GM18907 (cell line): ENCODE measurements at regions not wholly inside any gene's neighbourhood (a gene's known extent, or its start where the extent isn't known, plus 50 kb on each side); places are given as distances from the start of the nearest gene placed in this dataset.

Source experiments
- ATAC-seq: cut with Tn5 transposase; IDR thresholded peaks from one replicate; pipeline ENCODE4 v1.9.1; 2021; ENCODE audit warnings: mild to moderate bottlenecking, moderate library complexity; ENCODE audit not compliant: unreplicated experiment

DNA sequence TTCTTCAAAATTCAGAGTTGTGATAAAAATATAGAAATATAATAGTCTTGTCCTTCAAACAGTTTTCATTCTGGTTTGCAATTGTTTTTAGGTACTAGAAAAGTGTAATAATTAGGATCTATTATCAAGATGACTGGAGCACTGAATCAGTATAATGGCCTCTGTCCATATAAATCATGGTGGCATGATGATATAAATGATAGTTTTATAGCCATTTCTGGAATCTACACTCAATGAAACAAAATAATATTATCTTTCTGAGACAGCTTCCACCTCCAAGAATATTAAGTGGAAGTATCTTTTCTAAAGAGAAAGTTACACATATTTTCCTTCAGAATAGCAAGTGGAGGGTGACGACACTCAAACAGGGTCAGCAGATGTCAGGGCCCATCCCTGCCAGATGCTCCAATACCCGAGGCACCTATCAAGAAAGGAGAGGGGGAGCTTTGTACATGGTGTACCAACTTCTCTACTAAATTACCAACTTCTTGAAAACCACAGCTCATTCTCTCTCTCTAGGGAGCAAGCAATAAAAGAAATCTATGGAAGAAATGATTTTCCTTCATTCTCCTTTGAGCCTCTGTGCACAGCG, 882.7 kb upstream of the CHAC2 start:
- no peak for ATAC-seq

DNA sequence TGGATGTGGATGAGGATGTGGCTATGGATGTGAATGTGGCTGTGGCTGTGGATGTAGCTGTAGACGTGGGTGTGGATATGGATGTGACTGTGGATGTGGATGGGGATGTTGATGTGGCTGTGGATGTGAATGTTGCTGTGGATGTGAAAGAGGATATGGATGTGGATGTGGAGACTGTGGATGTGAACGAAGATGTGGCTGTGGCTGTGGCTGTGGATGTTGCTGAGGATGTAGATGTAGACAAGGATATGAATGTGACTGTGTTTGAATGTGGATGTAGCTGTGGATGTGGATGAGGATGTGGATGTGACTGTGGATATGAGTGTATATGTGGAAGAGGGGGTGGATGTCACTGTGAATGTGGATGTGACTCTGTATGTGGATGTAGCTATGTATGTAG, 884.6 kb upstream of the CHAC2 start:
- ATAC-seq = no peak

DNA sequence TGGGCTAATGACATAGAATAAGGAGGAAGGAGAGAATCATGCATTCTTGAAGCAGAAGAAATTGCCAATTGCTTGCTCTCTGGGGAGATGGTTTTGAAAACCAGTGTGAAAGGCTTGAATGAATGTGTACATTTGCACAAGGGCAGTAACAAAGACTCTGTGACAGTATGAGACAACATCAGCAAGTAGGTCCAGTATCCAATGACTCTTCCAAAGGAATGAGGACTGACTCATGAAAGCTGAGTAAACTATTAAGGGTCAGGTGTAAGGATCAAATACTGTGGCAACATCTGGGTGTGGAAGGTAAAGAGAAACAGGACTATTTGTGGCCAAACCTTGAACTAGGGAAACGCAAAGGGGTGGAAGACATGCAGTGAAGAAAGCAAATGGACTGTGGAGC, 886.0 kb upstream of the CHAC2 start:
- no peak for ATAC-seq

DNA sequence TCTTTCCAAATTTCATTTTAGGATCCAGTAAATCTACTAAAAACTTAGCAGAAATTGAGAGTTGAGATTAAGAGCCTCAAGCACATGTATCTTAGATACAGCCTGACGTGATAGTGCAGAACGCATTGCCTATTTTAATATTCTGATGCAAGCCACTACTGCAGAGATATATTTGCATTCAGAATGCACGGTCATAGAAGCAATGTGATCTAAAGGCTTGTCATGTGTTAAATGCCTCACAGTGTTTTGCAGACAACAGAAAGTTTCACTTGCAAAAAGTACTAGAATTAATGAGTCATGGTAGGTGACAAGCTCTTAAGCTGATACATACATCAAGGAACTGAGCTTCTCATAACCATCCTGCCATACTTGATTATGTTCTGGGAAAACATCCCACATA, 886.7 kb upstream of the CHAC2 start:
- ATAC-seq = no peak

DNA sequence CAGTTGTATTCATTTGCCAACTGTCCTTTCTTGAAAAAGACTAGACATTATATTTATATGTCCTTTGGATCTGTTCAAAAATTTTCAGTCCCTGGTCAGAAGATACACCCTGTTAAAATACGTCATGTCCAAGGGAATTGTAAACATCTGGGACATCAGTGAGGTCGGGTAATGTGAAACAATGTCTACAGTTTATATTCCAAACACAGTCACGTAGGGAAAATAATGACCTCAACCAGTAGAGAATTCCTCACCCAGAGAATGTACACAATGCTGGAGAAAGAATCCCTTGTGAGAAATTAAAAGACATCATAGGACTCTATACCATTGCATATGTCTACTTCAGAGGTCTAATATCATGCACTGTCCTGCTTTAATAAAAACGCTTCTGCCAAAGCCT, 888.0 kb upstream of the CHAC2 start:
- ATAC-seq = no peak

DNA sequence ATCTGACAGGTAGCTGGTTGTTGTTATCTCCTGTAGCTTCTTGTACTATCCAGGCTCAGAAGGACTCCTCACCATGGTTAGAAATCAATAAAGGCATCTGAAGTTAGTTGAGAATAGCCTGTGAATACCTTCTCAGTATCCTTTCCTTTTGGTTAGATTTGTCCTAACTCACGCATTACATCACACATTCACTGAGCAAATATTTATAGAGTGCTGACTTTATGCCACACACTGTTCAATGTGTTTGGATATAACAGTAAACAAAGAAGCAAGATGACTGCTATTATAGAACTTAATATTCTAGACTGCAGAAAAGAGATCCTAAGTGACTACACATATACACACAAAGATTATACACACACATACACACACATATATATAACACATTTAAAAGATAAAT, 889.9 kb upstream of the CHAC2 start:
- ATAC-seq = no peak

DNA sequence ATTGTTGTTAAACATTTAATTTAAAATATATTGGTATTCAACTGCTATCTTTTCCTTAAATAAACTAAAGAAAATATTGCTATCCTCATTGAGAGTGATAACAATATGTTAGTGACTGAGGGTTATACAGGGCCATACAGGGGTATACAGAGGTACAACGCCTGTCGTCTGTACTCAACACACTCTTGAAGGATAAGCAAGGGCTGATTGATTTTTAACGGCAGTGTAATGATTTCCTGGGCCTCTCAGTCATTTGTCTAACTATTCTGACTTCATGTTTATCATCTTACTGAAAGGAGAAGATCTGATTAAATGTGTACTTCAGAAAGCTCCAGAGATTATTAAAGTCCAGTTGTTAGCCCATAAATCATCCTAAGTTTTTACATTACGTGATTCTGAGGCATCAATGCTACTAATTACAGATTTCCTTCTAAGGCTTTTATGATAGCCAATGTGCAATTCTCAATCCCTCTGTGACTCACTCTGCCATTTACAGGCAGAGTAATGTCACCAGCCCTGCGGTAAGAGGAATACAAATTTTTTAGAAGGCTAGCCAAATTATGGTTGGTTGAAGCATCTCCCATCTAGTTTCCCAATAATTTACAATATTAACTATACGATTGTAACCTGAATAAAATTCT, 893.0 kb upstream of the CHAC2 start:
- no peak for ATAC-seq

DNA sequence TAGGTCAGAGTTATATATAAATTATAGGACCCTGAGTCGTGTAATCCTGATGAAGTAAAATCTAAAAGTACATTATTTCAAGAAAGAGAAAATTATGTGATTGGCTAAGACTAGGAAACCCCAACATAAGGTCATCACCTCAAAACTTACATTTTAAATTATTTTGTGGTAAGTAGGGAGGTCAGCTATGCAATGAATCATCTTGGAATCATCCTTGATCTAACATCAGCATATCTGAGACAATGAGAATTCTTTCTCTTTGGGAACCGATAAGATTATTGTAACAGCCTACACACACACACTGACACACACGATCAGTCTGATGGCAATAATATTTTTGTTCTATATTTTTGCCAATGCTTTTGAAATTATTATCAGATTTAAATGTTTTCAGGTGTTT, 904.8 kb upstream of the CHAC2 start:
- no peak for ATAC-seq

DNA sequence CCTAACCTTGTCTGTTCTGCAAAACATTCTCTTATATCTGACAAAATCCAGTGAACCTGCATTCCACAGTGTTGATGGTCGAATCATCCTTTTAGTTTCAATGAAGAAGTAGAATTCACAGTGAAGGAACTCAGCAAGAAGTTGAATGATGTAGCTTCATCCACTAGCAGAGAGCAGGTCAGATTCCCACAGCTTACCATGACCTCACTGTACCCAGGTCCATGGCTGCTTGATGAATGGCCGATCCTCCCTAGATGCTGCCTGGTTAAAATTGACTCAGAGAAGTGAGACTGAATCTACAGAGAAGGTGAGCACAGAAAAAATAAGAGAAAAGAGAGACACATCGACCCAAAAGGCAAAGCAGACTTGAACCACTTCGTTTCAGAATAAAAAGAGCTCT, 906.0 kb upstream of the CHAC2 start:
- no peak for ATAC-seq

DNA sequence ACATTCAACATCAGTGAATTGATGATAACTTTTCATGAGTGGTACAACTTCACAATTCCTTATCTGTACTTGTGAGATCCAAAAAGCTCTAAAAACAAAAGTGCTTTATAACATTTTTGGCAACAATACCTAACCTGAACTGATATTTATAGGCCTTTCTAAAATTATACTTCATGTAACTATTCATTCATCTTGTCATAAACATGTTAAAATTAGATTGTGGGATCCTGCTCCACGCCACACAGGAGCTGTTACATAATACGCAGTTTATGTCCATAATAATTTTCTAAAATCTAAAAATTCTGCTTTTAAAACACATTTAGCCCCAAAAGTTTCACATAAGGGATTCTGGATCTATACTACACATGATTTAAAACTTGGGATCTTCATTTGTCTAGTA, 908.5 kb upstream of the CHAC2 start:
- no peak for ATAC-seq

DNA sequence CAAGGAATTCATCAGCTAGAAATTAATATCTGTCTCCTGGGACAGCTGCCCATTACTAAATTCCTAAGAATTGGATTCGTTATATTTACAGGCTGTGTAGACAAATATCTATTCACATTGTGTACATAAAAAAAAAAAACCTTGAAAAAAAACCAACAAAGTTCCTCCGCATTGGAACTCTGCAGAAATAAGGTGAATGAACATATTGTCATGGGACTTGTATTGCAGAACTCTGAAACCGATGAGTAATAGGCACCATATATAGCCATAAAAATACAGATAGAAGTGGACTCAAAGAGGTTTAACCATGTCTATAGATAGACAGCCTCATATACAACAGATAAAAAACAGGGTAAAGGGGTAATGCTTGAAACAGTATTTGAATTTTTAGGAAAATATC, 909.9 kb upstream of the CHAC2 start:
- no peak for ATAC-seq

DNA sequence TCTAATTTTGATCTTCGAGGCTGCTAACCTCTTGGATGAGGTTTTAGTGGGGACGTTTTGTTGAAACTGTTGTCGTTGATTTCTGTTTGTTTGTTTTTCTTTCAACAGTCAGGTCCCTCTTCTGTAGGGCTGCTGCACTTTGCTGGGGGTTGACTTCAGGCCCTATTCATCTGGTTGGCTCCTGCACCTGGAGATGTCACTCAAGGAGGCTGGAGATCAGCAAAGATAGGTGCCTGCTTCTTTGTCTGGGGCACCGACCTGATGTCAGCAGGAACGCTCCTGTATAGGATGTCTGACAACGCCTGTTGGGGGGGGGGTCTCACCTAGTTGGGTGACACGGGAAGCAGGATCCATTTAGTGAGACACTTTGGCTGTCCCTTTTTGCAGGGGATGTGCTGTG, 915.6 kb upstream of the CHAC2 start:
- no peak for ATAC-seq

DNA sequence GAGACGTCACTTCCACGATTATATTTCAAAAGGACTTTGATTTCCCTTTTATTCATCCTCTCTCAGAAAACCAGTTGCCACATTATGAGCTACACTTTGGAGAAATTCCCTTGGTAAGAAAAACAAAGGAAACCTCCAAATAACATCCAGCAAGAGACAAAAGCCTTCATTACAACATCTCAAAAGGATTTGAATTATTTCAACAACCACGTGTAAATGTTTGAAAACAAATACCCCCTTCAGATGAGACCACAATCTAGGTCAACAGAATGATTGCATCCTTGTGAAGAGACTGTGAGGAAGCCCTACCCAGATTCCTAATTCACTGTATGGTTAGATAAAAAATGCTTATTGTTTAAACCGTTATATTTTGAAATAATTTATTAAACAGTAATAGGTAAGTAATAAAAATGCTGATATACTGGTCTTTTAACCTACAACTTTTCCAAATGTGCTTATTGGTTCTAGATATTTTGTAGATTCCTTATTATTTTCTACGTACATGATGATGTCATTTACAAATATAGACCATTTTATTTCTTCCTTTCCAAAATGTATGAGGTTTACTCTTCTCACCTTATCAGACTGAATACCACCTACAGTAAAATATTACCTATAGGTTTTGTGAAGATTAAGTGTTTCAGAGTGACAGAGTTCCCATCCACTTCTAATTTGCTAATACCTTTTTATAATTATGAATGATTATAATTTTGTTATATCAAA, 922.7 kb upstream of the CHAC2 start:
- ATAC-seq = no peak

DNA sequence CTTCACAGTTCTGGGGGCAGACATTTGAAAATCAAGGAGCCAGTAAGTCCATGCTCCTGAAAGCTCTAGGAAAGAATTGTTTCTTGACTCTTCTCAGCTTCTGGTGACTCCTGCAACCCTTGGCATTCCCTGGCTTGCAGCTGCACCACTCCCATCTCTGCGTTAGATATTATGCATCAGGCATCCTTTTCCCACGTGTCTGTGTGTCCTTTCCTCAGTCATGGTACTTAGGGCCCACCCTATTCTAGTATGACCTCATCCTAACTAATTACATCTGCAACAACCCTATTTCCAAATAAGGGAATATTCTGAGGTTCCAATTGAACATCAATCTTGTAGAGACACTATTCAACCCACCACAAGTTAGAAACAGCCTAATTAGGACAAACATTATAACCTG, 931.7 kb upstream of the CHAC2 start:
- no peak for ATAC-seq

DNA sequence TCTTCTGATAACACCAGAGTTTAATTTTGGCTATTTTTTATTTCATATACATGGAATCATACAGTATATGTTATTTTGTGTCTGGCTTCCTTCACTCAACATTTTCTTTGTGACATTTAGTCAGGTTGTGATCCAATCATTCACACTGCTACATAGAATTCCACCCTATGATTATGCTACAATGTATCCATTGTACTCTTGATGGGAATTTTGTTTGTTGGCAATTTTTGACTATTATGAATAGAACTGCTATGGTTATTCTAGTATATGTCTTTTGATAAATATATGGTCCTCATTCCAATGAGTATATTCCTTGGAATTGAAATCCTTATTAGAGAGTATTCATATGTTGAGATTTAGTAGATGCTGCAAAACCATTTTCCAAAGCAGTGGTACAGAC, 936.4 kb upstream of the CHAC2 start:
- no peak for ATAC-seq

DNA sequence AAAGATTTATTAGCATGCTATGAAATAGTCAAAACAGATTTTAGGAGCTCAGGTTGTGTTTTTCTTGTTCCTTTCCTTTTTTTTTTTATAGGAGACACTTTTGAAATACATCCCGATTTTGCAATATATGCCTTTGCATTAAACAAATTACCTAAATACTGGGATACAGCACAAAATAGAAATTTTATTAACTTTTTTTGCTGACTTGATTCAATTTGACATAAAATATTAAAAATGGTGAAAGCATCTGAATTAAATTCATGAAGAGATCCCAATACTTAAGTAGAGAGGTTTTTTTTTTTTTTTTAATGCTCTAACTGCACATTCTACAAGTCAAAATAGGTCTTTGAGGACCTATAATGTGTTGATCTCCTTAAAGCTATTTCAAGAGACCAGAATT, 939.5 kb upstream of the CHAC2 start:
- no peak for ATAC-seq

DNA sequence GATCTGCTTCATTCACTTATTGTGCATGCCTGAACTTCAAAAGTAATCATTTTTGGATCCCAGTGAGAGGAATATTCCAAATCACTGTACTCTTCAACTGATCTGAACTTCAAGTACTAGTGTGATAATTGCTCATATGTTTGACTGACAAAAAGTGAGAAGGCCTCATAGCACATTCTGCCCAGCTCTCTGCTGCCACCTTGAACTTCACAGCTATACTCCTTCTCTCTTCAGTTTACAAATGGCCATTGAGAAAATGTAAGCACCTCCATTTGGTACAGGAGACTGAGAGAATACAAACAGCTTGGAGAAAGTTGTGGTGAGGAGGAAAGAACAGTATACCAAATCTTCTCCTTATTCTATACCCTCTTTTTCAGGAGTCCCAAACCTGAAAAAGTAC, 946.0 kb upstream of the CHAC2 start:
- ATAC-seq = no peak

DNA sequence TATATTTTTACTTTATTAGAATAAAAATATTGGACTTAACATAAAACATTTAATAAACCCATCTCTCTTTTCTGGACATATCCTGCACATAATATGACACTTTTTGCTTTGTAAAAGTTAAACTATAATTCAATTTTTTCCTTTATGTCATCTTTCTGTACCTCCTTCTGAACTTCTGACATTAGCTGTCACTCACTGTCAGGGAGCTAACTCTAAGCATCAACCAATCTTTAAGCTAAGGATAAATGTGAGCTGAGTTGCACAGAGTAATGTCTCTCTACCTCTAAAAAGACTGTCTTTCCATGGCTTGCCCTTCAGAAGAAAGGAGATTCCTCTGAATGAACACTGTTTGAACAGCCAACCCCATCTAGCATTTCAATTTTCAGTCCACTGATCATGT, 948.6 kb upstream of the CHAC2 start:
- no peak for ATAC-seq

DNA sequence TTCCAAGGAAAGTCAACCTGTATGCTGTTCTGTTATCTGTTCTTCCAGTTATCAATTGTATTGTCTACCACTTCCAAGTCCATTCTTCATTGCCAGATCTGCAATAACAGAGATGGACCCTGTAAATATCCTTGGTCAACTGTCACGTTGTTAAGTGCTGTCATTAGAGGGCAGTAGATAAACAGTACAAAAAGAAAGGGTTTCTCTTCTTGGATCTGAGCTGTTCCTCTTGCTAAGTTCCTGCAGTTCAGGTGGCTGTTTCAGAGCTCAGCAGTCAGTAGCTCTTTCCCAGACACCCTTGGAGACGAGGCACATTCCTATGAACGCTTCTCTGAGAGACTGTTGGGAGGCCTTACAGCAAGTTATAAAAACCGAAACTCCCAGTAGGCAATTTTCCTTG, 957.1 kb upstream of the CHAC2 start:
- ATAC-seq = no peak

DNA sequence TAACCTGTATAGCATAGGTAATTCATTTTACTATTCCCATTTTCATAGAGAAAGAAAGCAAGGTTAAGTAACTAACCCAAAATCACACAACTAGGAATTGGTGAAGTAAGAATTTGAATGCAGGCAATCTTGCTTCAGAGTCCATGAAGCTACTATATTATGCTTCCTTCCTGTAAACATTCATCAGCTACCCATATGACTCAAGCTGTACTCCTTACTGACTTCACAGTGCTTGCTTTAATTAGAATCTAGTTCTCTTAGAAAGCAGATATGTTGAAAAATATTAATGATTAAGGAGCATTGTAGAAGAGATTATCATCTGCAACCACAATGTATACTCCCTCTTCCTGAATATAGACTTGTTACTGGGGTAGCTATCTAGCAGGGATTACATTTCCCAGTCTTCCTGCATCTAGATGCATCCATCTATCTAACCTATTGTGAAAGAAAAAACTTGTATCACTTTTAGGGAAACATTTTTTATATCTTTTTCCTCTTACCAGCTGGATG, 961.6 kb upstream of the CHAC2 start:
- ATAC-seq = no peak

DNA sequence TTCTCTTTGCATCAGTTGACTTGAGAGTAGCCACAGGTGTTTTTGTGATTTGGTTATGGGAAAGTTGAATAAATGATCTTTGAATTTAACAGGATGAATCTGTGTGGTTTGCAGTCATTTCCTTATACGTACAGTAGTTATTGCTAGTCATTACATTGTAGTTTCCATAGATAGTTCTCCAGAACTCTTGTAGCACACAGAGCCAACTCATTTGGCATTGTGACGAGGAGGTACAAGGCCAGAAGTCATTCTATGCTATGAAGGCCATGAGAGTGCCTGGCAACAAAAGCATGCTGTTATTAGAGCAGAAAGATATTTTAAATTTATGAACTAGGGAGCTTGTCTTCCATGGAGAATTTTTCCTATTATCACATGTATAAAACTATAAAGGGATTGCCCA, 973.0 kb upstream of the CHAC2 start:
- no peak for ATAC-seq

DNA sequence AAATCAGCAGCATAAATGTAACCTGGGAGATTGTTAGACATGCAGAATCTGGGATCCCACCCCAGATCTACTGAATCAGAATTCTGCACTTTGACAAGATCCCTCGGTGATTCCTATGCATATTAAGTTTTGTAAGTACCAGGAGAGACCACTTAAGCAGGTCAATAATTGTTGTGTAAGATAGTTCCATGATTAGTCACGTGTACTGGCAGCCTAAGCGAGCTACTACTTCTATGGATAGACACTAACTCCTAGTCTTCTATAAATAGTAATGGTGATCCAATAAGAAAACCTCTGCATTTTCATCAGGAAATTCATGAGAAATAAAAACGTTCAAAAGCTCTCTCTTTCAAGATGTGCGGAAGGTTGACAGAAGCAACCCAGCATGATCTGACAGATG, 988.2 kb upstream of the CHAC2 start:
- ATAC-seq = no peak
